ENCODE measurements at regions not wholly inside any gene's neighbourhood (a gene's known extent, or its start where the extent isn't known, plus 50 kb on each side); places are given as distances from the start of the nearest gene placed in this dataset.

- no peak for TF ChIP-seq CTCF (IDR thresholded peaks at IDR 0.05; ENCODE audit: low read depth, low read length)
- ChIA-PET CTCF (no interaction called here), POLR2A (no interaction called here)
- Histone ChIP-seq H3K4me3 (ENCODE audit: low read depth, low read length) (no peak overlapping the region), H3K9me3 (ENCODE audit: control insufficient read depth, insufficient read depth, low read length) (no peaks in the 10 kb centered on the region), H3K27ac (ENCODE audit: low read depth, low read length) (no peak overlapping the region), H3K27me3 (ENCODE audit: control insufficient read depth, insufficient read depth, low read length) (no peaks in the 10 kb centered on the region)
- no peak for DNase-seq (ENCODE audit: low read depth, low spot score)
Measured at GRCh38 chr1:234675006-234675405, 65.0 kb upstream of the IRF2BP2 start.

GRCh38 chr1:234674218-234674815 is 64.3 kb upstream of the IRF2BP2 start:
- POLR2A ChIA-PET, result no interaction called here
- Histone ChIP-seq H3K9me3 (ENCODE audit: control insufficient read depth, insufficient read depth, low read length) (no peaks in the 10 kb centered on the region), H3K4me3 (ENCODE audit: low read depth, low read length) (no peak overlapping the region), H3K27ac (ENCODE audit: low read depth, low read length) (no peak overlapping the region), H3K27me3 (ENCODE audit: control insufficient read depth, insufficient read depth, low read length) (no peaks in the 10 kb centered on the region)
- no peak for DNase-seq (ENCODE audit: low read depth, low spot score)
- CTCF ChIA-PET, result no interaction called here
- TF ChIP-seq CTCF (IDR thresholded peaks at IDR 0.05; ENCODE audit: low read depth, low read length), result no peak

- DNase-seq (ENCODE audit: low read depth, low spot score), result no peak
- Histone ChIP-seq H3K27ac (ENCODE audit: low read depth, low read length) (no peak overlapping the region), H3K4me3 (ENCODE audit: low read depth, low read length) (no peak overlapping the region), H3K27me3 (ENCODE audit: control insufficient read depth, insufficient read depth, low read length) (no peaks in the 10 kb centered on the region), H3K9me3 (ENCODE audit: control insufficient read depth, insufficient read depth, low read length) (peaks cover 5% of the 10 kb centered on the region; the same call in 1 of the 2 replicates)
- TF ChIP-seq CTCF (IDR thresholded peaks at IDR 0.05; ENCODE audit: low read depth, low read length), result no peak
- CTCF ChIA-PET, result interaction anchor here (0.6 kb wide), 1 partner anchor 46 kb away, joined by 3 read pairs; no protein-coding TSS in a partner anchor
- POLR2A ChIA-PET, result no interaction called here
Measured at GRCh38 chr1:234672349-234673135, 62.6 kb upstream of the IRF2BP2 start.

- Histone ChIP-seq H3K9me3 (ENCODE audit: control insufficient read depth, insufficient read depth, low read length) (peaks cover 5% of the 10 kb centered on the region), H3K27ac (ENCODE audit: low read depth, low read length) (no peak overlapping the region), H3K27me3 (ENCODE audit: control insufficient read depth, insufficient read depth, low read length) (no peaks in the 10 kb centered on the region), H3K4me3 (ENCODE audit: low read depth, low read length) (no peak overlapping the region)
- no peak for DNase-seq (ENCODE audit: low read depth, low spot score)
- no peak for TF ChIP-seq CTCF (IDR thresholded peaks at IDR 0.05; ENCODE audit: low read depth, low read length)
- POLR2A ChIA-PET, result no interaction called here
- CTCF ChIA-PET, result interaction anchor here (0.5 to 1.5 kb wide), 2 partner anchors 47 to 422 kb away, joined by 3 to 4 read pairs; no protein-coding TSS in a partner anchor
Measured at GRCh38 chr1:234670967-234671626, 61.1 kb upstream of the IRF2BP2 start.

- CTCF ChIA-PET, result no interaction called here
Measured at GRCh38 chr1:234669499-234669898, 59.5 kb upstream of the IRF2BP2 start.

More at GRCh38 chr1:234669499-234669898, 59.5 kb upstream of the IRF2BP2 start:
- no peak for TF ChIP-seq CTCF (IDR thresholded peaks at IDR 0.05; ENCODE audit: low read depth, low read length)
- DNase-seq (ENCODE audit: low read depth, low spot score), result no peak
- POLR2A ChIA-PET, result no interaction called here
- Histone ChIP-seq H3K27ac (ENCODE audit: low read depth, low read length) (no peak overlapping the region), H3K9me3 (ENCODE audit: control insufficient read depth, insufficient read depth, low read length) (peaks cover 5% of the 10 kb centered on the region), H3K4me3 (ENCODE audit: low read depth, low read length) (no peak overlapping the region), H3K27me3 (ENCODE audit: control insufficient read depth, insufficient read depth, low read length) (no peaks in the 10 kb centered on the region)

All from AG04450 (cell line).